Cardiac muscle cell (in vitro differentiated cells and primary cell): ENCODE measurements at regions not wholly inside any gene's neighbourhood (a gene's known extent, or its start where the extent isn't known, plus 50 kb on each side); places are given as distances from the start of the nearest gene placed in this dataset.

ENCODE experiments used
- DNase-seq, 2 donors: peaks; one replicate each; pipeline versions ENCODE4 v3.0.0 to v3.0.0-alpha.2; 2010 to 2017; ENCODE audit warnings: low read depth in 1 of 2, low spot score in 1 of 2
- H3K27ac ChIP-seq: fragments of 200-600 bp; sonication (generic); 2 replicates; pipeline ENCODE4 v1.5.1; 2016
- H3K27me3 ChIP-seq: fragments of 200-600 bp; sonication (generic); 2 replicates; pipeline ENCODE4 v1.6.0; 2016; ENCODE audit warnings: control low read depth
- H3K36me3 ChIP-seq: fragments of 200-600 bp; sonication (generic); 2 replicates; pipeline ENCODE4 v1.5.1; 2016; ENCODE audit warnings: control low read depth
- H3K4me1 ChIP-seq: fragments of 200-600 bp; sonication (generic); 2 replicates; pipeline ENCODE4 v1.8.1; 2017; ENCODE audit warnings: low read depth, mild to moderate bottlenecking, mixed run types
- H3K4me3 ChIP-seq: fragments of 200-600 bp; sonication (generic); 2 replicates; pipeline ENCODE4 v1.5.1; 2016; ENCODE audit warnings: mild to moderate bottlenecking
- H3K9me3 ChIP-seq: fragments of 200-600 bp; sonication (generic); 2 replicates; pipeline ENCODE4 v1.5.1; 2017; ENCODE audit warnings: low read depth, mild to moderate bottlenecking, control low read depth
- CTCF ChIP-seq: IDR thresholded peaks from 2 replicates; pipeline ENCODE4 v1.5.1; 2012; ENCODE audit warnings: low read depth, mild to moderate bottlenecking, low read length

GRCh38 chr9:101970609-101971008 is 232.2 kb upstream of the GRIN3A start:
- Histone ChIP-seq H3K36me3 (no peaks in the 10 kb centered on the region), H3K4me3 (no peak overlapping the region), H3K27ac (no peak overlapping the region), H3K27me3 (no peaks in the 10 kb centered on the region), H3K9me3 (no peaks in the 10 kb centered on the region), H3K4me1 (peaks cover 3% of the 10 kb centered on the region)
- no peak for TF ChIP-seq CTCF
- DNase-seq: no peak

GRCh38 chr9:101968392-101968791 is 229.9 kb upstream of the GRIN3A start:
- Histone ChIP-seq H3K4me1 (peaks cover 3% of the 10 kb centered on the region), H3K4me3 (no peak overlapping the region), H3K27me3 (no peaks in the 10 kb centered on the region), H3K9me3 (no peaks in the 10 kb centered on the region), H3K36me3 (no peaks in the 10 kb centered on the region), H3K27ac (no peak overlapping the region)
- TF ChIP-seq CTCF: no peak
- no peak for DNase-seq

- H3K36me3 ChIP-seq: no peaks in the 10 kb centered on the region
- no peak overlapping the region for H3K4me3 ChIP-seq
- H3K9me3 ChIP-seq: no peaks in the 10 kb centered on the region
- no peak overlapping the region for H3K27ac ChIP-seq
- TF ChIP-seq CTCF: no peak
- no peaks in the 10 kb centered on the region for H3K27me3 ChIP-seq
- no peak for DNase-seq
- peaks cover 3% of the 10 kb centered on the region for H3K4me1 ChIP-seq
These were observed 228.2 kb upstream of the GRIN3A start for GRCh38 chr9:101966691-101967090.

GRCh38 chr9:101957705-101958104 is 219.3 kb upstream of the GRIN3A start:
- no peaks in the 10 kb centered on the region for H3K9me3 ChIP-seq
- H3K4me1 ChIP-seq: no peaks in the 10 kb centered on the region
- no peak for TF ChIP-seq CTCF
- no peak overlapping the region for H3K27ac ChIP-seq
- H3K4me3 ChIP-seq: no peak overlapping the region
- DNase-seq: no peak
- H3K27me3 ChIP-seq: no peaks in the 10 kb centered on the region
- no peaks in the 10 kb centered on the region for H3K36me3 ChIP-seq

GRCh38 chr9:101951598-101951997 is 213.2 kb upstream of the GRIN3A start:
- Histone ChIP-seq H3K9me3 (no peaks in the 10 kb centered on the region), H3K27me3 (no peaks in the 10 kb centered on the region), H3K4me1 (no peaks in the 10 kb centered on the region), H3K4me3 (no peak overlapping the region), H3K27ac (no peak overlapping the region), H3K36me3 (no peaks in the 10 kb centered on the region)
- DNase-seq: no peak
- TF ChIP-seq CTCF: no peak

GRCh38 chr9:101931756-101932155 is 193.3 kb upstream of the GRIN3A start:
- no peak overlapping the region for H3K4me3 ChIP-seq
- no peaks in the 10 kb centered on the region for H3K36me3 ChIP-seq
- H3K9me3 ChIP-seq: no peaks in the 10 kb centered on the region
- H3K27ac ChIP-seq: no peak overlapping the region
- H3K27me3 ChIP-seq: no peaks in the 10 kb centered on the region
- no peaks in the 10 kb centered on the region for H3K4me1 ChIP-seq
- TF ChIP-seq CTCF: no peak
- DNase-seq: no peak
